ENCODE measurements at regions not wholly inside any gene's neighbourhood (a gene's known extent, or its start where the extent isn't known, plus 50 kb on each side); places are given as distances from the start of the nearest gene placed in this dataset.

GRCh38 chrX:144494074-144494473, 610.2 kb downstream of the UBE2NL start:
- Histone ChIP-seq H3K27me3 (ENCODE audit: low read depth) (no peaks in the 10 kb centered on the region), H3K36me3 (no peaks in the 10 kb centered on the region), H3K27ac (no peak overlapping the region), H3K4me3 (no peak overlapping the region), H3K9me3 (no peaks in the 10 kb centered on the region), H3K4me1 (no peaks in the 10 kb centered on the region)
- intact Hi-C loops (cut with DNase I) = no loop called here
- peak in 1 of 2 donors; percentile 74 for ATAC-seq
- TF ChIP-seq CTCF (IDR thresholded peaks at IDR 0.05) = no peak
- no peak for DNase-seq

DNA sequence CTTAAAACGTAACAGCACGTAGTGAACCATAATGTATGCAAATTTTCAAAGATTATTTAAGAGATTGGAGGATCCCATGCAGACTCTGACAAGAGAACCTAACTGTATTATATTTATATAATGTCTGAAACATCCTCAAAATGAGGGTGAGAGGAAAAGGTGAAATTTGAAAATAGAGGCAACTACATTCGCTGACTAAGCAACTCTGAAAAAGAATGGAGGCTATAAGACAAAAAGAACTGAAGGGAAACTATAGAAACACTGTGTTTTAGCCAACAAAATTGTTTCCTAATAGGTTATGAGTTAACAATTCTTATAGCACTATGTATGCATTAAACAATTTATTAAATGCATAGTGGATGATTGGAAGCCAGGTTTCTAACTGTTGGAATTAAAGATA, 648.0 kb downstream of the UBE2NL start:
- ATAC-seq (no peak), DNase-seq (no peak)
- Histone ChIP-seq H3K27ac (no peak overlapping the region), H3K36me3 (no peaks in the 10 kb centered on the region), H3K4me3 (no peak overlapping the region), H3K9me3 (no peaks in the 10 kb centered on the region), H3K27me3 (ENCODE audit: low read depth) (no peaks in the 10 kb centered on the region), H3K4me1 (no peaks in the 10 kb centered on the region)
- no peak for TF ChIP-seq CTCF (IDR thresholded peaks at IDR 0.05)
- intact Hi-C loops (cut with DNase I) = no loop called here

- no peak for TF ChIP-seq CTCF (IDR thresholded peaks at IDR 0.05)
- H3K36me3 ChIP-seq = no peaks in the 10 kb centered on the region
- H3K4me3 ChIP-seq = no peak overlapping the region
- H3K9me3 ChIP-seq = no peaks in the 10 kb centered on the region
- H3K27ac ChIP-seq = no peak overlapping the region
- ATAC-seq (no peak), DNase-seq (no peak)
- no peaks in the 10 kb centered on the region for H3K27me3 ChIP-seq (ENCODE audit: low read depth)
- intact Hi-C loops (cut with DNase I) = no loop called here
- H3K4me1 ChIP-seq = no peaks in the 10 kb centered on the region
Observed at GRCh38 chrX:144566592-144566991, 680.7 kb upstream of the SPANXN1 start.

DNA sequence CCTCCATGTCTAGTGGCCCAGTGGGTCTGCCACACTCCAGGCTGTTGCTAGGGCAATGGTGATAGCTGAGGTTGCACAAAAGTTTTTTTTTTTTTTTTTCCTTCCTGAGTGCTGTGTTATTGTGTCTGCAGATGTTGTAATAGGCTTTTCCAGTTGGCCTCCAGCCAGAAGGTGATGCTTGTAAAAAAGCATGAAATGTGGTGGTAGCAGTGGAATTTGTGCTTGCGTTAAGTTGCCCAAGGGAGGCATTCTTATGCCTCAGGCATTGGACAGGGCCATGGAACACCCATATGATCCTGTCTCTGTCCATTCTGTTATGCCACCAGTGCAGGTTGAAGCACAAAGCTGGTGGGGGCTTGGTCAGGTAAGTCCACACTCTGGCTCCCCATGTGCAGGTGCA, 660.5 kb upstream of the SPANXN1 start:
- intact Hi-C loops (cut with DNase I) = no loop called here
- no peak for DNase-seq
- H3K27ac ChIP-seq = no peak overlapping the region
- no peaks in the 10 kb centered on the region for H3K9me3 ChIP-seq
- no peak for ATAC-seq
- TF ChIP-seq CTCF (IDR thresholded peaks at IDR 0.05) = no peak
- H3K4me1 ChIP-seq = no peaks in the 10 kb centered on the region
- no peaks in the 10 kb centered on the region for H3K27me3 ChIP-seq (ENCODE audit: low read depth)
- H3K36me3 ChIP-seq = no peaks in the 10 kb centered on the region
- H3K4me3 ChIP-seq = no peak overlapping the region

- Histone ChIP-seq H3K4me3 (no peak overlapping the region), H3K27ac (no peak overlapping the region), H3K27me3 (ENCODE audit: low read depth) (no peaks in the 10 kb centered on the region), H3K9me3 (no peaks in the 10 kb centered on the region), H3K4me1 (no peaks in the 10 kb centered on the region), H3K36me3 (no peaks in the 10 kb centered on the region)
- intact Hi-C loops (cut with DNase I) = no loop called here
- DNase-seq = no peak
- no peak for TF ChIP-seq CTCF (IDR thresholded peaks at IDR 0.05)
- ATAC-seq = no peak
Observed at GRCh38 chrX:144592036-144592435, 655.3 kb upstream of the SPANXN1 start.

DNA sequence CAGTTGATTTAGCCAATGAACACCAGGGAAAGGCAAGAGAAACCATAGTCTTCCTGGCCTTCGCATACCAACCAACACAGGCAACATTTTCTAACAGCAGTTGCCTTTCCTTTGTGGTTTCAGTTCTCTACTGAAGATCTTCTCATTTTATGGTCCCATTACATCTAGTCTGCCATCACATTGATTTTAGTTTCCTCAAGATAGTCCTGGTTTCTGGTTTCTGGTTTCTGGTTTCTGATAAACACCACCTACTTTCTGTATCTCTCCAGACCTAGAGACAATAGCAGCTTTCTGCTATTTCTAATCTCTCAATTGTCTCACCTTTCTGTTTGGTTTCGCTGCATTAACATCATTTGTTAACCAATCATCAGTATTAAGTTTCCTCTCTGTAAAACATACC, 646.3 kb upstream of the SPANXN1 start:
- no peak overlapping the region for H3K27ac ChIP-seq
- H3K4me1 ChIP-seq = no peaks in the 10 kb centered on the region
- H3K9me3 ChIP-seq = no peaks in the 10 kb centered on the region
- no peak for DNase-seq
- TF ChIP-seq CTCF (IDR thresholded peaks at IDR 0.05) = no peak
- H3K4me3 ChIP-seq = no peak overlapping the region
- no peak for ATAC-seq
- H3K27me3 ChIP-seq (ENCODE audit: low read depth) = no peaks in the 10 kb centered on the region
- no peaks in the 10 kb centered on the region for H3K36me3 ChIP-seq
- intact Hi-C loops (cut with DNase I) = no loop called here

Measured in lower lobe of right lung (tissue), 2 donors.